HG03045 (cell line): ENCODE measurements at regions not wholly inside any gene's neighbourhood (a gene's known extent, or its start where the extent isn't known, plus 50 kb on each side); places are given as distances from the start of the nearest gene placed in this dataset.

Source experiments
- ATAC-seq: cut with Tn5 transposase; IDR thresholded peaks from one replicate; pipeline ENCODE4 v1.9.1; 2021; ENCODE audit warnings: mild to moderate bottlenecking, moderate library complexity; ENCODE audit not compliant: unreplicated experiment

DNA sequence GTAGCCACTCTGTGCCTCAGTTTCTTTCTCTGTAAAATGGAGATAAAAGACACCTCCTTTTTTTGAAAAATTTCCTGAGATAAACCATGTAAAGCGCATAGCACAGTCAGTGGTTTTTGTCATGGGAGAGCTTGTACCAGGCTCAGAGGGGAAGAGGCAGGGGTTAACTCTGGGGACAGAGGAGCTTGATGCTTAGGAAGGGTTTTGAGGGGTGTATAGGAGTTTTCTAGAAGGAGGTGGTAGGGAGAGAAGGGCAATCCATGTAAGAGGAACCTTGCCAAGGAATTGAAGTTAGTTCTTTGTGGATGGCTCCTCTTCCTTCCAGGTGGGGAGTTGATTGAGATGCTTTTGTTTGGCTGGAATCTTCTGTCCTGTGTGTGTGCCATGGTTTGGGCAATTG, 131.9 kb upstream of the GSE1 start:
- ATAC-seq, result no peak

DNA sequence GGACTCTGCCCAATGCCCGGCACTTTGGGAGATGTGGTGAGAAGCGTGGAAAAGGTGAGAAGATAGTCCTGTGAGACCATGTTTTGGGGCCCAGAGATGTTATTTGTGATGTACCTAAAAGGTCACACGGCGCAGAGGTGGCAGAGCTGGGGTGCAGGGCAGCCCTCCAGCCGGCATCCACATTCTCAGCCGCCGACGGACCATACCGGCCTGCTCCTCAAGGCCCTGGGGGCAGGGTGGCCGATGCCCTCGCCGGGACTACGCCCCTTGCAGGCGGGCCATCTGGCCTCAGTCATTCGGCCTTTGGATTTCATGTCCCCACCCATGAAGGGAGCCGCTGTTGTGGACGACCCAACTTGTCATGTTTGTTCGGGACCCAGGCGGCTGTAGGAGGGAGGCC, 131.4 kb upstream of the GSE1 start:
- ATAC-seq, result no peak

DNA sequence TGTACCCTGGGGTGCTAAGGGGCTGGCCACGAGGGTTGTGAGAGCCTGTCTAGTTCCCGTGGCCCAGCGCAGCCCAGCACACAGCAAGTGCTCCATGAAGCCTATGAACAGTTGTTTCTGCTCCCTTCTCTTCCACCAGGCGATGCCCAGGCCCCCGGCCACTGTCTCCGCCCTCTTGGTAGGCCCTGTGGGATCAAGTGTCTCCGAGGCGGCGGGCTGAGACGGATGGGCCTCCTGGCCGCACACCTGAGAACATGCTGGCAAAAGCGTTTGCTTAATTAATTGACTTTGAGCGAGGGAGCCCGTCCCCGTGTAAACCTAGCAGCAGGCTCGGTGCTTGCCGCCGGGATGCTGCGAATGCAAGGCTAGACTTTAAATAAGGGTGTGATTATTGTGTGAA, 129.7 kb upstream of the GSE1 start:
- no peak for ATAC-seq

DNA sequence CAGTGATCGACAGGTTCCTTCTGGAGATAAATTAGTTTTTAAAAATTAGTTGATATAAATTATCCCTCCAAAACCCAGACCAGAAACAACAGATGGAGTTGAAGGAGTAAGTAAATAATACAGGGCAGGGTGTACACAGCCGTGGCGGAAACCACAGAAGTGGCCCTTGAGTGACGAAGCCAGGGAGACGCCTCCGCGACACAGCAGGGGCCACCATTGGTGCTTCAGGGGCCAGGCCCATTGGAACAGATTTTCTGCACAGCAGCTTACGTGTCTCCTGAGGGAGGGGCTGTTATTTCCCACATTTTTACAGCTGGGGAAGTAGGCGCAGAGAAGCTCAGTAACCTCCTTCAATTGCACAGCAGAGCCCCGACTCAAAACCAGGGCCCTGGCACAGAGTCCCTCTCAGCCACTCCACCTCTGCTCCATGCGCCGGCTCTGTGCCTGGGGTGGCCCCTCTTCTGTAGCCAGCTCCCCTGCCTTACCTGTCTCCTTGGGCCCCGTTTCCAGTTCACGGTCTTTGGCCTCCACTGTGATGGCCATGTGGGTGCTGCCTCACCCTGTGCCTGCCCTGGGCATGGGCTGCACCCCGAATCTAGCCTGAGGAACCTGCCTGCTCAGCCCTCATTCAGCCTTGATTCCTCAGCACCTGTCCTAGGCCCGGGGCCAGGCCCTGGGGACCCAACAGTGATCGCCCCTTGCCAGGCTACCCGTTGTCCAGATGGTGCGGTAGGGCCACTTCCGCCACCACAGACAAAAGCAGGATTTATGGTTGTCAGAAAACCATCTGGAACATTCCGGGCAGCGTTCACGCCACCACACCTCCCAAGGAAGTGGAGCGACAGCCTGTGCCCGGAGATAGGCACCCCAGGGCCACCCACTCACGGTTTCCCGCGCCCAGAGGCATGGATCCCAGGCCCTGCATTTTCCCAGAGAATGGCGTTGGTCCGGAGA, 128.5 kb upstream of the GSE1 start:
- no peak for ATAC-seq

DNA sequence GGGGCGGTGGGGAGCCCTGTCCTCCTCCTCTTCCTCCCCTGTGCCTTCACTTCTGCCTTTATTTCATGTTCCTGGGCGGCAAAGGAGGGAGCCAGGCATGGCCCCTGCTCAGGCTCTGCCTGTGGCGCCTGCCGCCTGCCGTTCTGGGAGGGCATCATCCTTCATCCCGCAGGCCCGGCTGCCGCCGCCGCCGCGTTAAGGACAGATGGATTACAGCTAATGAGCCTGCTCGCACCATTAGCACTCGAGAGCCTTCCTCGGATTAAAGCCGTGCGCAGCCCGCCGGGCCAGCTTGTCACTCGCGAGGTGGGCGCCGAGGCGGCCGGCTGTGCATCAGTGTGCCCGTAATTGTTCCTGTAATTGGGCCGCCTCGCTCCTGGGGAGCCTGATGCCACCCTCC, 127.7 kb upstream of the GSE1 start:
- no peak for ATAC-seq

DNA sequence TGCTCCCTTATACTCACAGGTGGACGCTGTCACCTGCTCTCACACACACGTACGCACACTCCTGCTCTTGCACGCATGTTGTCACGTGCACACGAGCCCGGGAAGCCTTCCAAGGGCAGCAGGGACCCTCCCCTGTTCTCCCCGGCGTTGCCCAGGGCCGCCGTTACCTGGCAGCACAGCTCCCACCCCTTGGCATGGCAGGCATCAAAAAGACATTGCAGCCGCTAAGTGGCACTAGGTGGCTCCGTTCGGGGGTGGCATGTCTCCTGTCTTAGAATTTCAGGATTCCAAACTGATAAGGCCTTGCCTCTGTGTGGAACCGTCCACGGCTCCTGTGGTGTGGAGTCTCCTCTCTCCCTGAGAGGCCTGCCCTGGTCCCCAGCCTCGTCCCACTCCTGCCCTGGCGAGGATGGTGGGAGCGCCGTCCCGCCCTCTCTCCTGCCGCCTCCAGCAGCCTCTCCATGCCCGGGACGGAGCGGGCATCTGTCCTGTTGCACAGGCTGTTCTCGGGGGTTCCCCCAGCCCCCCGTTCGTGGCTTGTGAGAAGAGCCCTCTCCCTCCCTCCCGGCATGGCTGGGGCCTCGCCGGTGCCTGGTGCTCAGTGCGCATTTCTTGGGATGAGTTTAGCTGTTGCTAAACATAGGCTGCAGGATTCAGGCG, 126.7 kb upstream of the GSE1 start:
- no peak for ATAC-seq

DNA sequence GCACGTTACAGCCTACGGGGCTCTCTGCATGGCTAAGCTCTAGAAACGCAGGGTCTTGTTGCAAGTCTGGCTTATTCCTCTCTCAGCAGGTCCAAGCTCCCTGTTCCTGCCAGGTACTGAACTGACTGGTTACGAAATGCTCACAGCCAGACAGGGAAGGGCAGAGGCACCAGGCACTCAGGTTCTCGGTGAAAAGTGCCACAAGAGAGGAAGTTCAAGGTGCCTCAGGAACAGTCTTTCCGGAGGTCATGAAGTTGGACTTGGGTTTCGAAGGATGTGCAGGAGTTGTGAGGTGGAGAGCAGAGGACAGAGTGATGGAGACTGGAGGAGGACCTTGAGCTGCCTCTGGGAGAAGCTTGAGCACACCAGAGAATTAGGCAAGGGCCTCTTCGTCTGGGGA, 124.7 kb upstream of the GSE1 start:
- no peak for ATAC-seq

DNA sequence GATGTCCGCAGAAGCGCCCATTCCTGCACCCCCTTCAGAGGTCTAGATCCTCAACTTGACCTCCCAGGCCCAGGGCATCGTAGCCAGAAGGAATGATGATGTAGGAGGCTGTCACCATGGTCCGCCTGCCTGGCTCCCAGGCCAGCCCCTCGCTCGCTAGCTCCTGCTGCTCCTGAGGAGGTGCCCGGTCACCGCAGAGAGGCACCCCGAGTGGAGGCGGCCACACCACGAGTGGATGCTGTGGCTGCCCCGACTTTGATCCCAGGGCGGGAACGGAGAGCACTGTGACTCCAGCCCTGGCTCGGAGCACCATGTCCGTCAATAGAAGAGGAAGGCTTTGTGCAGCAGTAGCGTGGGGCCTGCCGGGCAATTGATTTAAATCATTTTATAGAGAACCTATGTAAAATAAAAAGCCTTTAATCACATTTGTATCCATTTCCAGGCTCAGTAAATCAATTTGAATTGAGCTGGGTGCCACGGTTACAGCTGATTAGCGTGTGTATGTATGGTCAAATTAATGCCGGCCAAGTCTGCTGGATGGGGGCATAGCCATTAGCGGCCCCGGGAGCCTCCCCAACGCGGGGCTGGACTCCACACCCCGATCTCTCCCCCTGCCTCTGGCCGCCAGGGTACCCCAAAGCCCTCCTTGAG, 122.6 kb upstream of the GSE1 start:
- ATAC-seq, result no peak

DNA sequence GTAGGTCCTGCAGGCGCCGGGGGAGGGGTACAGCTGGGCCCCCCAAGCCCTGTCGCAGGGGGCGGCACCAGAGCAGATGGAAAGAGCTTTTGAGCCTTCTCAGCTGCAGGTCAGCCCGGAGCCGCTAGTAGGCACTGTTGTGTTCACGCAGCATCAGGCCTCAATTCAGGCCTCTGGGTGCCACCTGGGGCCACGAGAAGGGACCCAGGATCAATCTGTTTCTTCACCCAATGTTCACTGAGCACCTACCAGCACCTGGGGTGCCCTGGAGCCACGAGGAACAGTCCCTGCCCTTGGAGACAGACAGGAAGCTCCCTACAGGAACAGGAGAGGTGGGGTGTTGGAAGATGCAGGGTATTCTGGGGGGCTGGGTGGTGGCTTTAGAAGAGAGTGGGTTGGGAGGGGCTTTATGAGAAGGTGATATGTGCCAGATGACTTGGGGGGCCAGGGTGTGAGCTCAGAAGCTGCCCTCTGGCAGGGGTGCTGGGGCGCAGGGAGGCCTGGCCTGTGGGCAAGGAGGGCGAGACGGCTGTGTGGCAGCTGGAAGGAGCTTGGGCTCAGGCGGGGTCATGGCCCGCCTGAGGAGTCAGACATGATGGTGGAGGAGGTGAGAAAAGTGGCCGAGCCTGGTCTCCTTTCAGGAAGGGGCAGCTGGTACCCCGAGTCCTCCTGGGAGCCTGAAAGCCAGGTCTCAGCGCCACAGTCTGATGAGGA, 121.9 kb upstream of the GSE1 start:
- no peak for ATAC-seq

DNA sequence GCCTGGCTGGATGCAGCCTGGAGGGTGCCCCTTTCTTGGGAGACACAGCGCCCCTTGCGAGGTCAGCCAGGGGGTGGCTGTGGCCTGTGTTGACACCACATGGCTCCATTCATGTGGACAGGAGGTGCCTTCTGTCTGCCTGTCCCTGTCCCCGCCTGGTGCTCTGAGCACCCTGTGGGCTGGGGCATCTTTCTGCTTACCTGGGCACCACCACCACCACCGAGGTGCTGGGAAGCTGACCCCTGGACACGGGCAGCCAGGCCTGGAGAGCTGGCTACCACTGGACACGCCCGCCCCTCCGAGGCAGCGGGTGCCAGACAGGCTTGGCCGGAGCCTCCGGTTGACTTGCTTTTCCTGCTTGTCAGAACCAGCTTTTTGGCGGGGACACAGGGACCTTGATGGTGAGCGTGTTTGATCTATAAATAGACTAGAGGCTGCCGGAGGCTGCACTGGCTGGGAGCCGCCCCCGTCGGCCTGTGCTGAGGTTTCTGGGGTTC, 121.3 kb upstream of the GSE1 start:
- no peak for ATAC-seq

DNA sequence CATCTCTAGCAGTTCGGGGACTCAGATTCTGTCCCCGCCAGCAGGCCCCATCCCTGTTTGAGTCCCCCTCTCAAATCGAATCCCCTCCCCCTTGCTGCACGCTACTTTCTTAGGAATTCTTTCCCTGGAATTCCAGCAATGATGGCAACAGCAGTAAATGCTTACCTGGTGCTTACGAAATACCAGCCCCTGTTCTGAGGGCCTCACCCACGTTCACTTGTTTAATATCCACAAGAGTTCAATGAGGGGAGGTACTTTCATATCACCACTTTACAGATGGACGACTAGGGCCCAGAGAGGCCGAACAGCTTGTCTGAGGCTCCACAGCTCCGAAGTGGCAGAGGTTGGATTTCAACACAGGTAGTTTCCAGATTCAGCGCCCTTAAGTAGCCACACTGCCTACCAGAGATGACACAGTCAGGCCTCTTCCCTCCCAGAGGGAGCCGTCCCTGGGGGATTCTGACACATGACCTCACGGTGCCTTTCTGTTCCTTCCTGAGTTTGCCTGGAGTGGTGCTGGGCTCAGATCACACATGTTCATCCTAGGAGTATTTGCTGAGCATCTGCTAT, 120.7 kb upstream of the GSE1 start:
- no peak for ATAC-seq

DNA sequence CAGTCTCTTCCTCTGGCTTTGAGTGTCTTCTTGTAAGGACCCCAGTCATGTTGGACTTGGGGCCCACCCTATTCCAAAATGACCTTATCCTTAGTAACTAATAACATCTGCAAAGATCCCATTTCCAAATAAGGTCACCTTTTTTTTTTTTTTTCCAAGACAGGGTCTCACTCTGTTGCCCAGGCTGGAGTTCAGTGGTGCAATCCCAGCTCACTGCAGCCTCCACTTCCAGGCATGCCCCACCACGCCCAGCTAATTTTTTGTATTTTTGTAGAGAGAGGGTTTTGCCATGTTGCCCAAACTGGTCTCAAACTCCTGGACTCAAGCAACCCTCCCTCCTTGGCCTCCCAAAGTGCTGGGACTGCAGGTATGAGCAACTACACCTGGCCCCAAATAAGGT, 118.8 kb upstream of the GSE1 start:
- ATAC-seq, result no peak

DNA sequence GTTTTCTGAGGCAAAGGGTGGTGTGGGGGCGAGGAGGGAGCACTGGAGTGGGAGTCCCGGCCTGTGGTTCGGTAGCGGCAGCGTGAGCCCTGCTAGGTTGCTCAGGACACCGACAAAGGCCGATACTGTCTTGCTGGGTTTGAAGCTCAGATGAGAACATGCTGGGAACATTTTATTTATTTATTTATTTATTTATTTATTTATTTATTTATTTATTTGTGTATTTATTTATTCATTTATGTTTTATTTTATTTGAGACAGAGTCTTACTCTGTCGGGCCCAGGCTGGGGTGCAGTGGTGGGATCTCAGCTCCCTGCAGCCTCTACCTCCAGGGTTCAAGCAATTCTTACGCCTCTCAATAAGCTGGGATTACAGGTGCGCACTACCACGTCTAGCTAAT, 117.9 kb upstream of the GSE1 start:
- no peak for ATAC-seq

DNA sequence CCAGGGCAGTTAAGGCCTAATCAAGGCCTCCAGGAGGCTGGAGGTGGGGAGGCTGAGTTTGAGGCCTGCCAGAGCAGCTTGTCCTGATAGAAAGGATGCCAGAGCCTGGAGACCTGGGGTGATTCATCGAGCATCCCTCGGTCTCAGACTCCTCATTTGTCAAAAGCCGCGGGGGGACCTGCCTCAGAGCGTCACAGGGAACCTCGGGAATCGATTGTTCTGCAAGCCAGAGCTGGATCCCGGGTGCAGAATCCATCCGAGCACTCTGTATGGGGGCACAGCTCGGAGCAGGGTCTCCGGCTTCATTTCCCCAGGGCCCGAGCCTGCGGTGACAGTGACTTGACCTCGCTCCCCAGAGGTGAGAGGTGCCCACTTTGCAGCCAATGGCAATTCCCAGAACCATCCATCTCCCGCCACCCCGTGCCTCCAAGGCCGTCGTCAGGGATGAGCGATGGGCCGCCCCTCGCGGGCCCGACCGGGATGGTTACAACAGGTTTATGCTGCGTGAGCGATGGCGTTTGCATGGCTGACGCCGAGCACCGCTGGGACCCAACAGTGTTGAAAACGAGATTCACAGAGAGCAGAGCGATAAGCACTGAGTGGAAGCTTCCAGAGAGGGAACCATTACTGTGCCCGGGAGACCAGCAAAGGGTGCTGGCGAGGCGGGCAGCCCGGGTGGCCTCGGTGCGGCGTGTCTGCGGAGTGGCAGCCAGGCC, 117.1 kb upstream of the GSE1 start:
- no peak for ATAC-seq

DNA sequence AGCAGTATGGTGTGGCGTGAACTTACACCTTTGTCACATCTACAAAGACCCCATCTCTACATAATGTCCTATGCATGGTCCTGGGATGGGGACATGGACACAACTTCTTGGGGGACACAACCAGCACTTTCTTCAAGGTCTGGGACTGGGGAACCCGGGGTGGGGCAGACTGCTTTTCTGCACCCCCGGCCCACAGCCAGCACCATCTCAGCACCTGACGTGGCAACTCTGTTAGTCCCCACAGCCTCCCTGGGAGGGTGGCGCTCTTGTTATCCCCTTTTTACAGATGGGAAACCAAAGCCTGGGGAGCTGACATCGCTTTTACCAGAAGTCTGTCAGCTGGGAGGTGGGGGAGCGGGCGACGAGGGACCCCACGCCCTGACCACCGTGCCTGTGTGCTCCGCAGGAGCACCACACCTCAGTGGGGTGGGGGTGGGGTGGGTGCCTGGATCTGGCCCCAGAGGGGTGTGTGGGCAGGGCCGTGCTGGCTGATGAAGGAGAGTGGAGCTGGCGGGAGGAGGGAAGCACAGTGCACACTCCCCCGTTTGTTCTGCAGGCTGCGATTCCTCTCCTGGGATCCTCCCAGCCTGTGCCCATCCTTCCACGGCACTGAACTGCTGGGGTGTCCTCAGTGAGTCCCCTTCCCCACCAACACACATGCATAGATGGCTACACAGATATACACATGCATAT, 115.4 kb upstream of the GSE1 start:
- no peak for ATAC-seq

DNA sequence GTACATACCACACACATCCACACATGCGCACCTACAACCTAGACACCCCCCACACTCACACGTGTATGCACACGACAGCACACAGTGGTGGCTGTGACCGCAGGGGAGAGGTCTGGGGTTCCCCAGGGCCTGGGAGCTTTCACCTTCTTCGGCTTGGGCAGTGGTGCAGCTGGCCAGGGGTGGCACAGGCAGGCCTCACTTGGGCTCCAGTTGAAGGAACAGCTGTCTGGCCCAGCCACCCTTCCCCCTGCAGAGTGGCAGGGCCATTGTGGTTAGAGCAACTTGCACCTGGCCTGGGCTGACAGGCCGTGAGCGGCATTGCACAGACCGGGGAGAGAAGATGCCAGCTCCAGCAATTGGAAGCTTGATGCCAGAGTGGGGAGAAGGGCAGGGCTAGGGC, 114.5 kb upstream of the GSE1 start:
- no peak for ATAC-seq

DNA sequence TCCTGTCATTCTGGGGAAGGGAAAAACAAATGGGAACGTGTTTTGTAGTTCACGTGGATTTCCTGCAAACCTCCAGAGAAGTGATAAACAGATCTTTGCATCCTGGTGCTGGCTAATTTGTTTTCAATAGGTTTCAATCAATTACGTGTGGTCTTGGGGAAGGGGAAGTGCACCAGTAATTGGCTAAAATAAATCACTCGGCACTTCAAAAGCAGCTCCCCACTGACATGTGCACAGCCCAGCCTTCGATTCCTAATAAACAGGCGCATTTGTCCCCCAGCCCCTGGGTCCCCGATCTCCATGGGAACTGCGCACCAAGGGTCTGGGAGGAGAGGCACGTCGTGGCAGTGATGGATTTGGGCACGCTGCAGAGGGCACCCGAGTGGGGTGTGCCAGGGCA, 112.9 kb upstream of the GSE1 start:
- no peak for ATAC-seq

DNA sequence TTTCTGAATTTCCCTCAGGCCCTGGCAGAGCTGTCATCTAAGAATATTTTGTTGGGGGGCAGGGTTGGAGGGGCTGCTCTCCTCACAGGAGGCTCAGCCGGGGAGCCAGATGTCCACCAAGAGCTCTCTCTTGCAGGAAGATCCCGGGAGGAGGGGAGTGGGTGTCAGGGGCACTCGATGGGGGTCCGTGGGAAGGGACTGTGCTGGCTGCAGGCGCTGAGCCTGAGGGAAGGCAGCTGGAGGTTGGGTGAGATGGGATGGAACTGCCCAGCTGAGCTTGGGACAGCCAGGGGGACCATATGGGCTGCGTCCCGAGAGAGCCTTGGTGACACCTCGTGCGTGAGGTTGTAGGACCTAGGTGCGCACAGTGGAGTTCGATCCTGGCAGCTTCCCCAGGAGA, 111.2 kb upstream of the GSE1 start:
- no peak for ATAC-seq

DNA sequence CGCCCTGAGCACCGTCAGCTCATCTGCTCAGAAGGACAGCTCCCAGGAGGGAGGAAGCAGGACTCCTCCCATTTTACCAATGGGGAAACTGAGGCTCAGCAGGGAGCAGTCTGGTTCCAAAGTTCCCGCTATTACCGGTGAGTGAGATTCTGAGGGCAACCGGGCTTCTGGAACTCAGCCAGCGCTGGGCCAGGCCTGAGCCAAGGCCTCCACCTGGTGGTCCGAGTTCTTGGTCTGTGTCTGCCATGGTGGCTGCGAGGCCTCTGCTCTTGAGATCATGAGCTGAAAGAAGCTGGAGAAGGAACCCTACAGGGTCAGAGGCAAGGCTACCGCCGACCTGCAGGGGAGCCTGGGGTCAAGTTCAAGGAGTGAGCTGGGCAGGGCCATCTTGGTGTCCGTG, 110.8 kb upstream of the GSE1 start:
- ATAC-seq, result no peak
